ENCODE measurements at regions not wholly inside any gene's neighbourhood (a gene's known extent, or its start where the extent isn't known, plus 50 kb on each side); places are given as distances from the start of the nearest gene placed in this dataset.

- intact Hi-C loops (cut with DNase I; ENCODE audit: low total_unique reads): no loop called here
- no peak overlapping the region for H3K27ac ChIP-seq
- no peak overlapping the region for H3K4me3 ChIP-seq
- no peak for DNase-seq
- no peaks in the 10 kb centered on the region for H3K36me3 ChIP-seq
- H3K27me3 ChIP-seq: no peaks in the 10 kb centered on the region
- H3K4me1 ChIP-seq: no peaks in the 10 kb centered on the region
- TF ChIP-seq POLR2A (IDR thresholded peaks at IDR 0.05): no peak
- TF ChIP-seq, protein P1, sequence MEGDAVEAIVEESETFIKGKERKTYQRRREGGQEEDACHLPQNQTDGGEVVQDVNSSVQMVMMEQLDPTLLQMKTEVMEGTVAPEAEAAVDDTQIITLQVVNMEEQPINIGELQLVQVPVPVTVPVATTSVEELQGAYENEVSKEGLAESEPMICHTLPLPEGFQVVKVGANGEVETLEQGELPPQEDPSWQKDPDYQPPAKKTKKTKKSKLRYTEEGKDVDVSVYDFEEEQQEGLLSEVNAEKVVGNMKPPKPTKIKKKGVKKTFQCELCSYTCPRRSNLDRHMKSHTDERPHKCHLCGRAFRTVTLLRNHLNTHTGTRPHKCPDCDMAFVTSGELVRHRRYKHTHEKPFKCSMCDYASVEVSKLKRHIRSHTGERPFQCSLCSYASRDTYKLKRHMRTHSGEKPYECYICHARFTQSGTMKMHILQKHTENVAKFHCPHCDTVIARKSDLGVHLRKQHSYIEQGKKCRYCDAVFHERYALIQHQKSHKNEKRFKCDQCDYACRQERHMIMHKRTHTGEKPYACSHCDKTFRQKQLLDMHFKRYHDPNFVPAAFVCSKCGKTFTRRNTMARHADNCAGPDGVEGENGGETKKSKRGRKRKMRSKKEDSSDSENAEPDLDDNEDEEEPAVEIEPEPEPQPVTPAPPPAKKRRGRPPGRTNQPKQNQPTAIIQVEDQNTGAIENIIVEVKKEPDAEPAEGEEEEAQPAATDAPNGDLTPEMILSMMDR (IDR thresholded peaks at IDR 0.05): no peak
- H3K9me3 ChIP-seq: no peaks in the 10 kb centered on the region
Observed at GRCh38 chr18:71134122-71134521, 845.3 kb downstream of the SOCS6 start.

- H3K4me1 ChIP-seq: no peaks in the 10 kb centered on the region
- TF ChIP-seq, protein P1 (IDR thresholded peaks at IDR 0.05): no peak
- no peak for TF ChIP-seq POLR2A (IDR thresholded peaks at IDR 0.05)
- intact Hi-C loops (cut with DNase I; ENCODE audit: low total_unique reads): no loop called here
- no peak overlapping the region for H3K4me3 ChIP-seq
- no peak for DNase-seq
- no peaks in the 10 kb centered on the region for H3K36me3 ChIP-seq
- no peak overlapping the region for H3K27ac ChIP-seq
- no peaks in the 10 kb centered on the region for H3K9me3 ChIP-seq
- no peaks in the 10 kb centered on the region for H3K27me3 ChIP-seq
Observed at GRCh38 chr18:71131918-71132317, 843.1 kb downstream of the SOCS6 start.

GRCh38 chr18:71130351-71130750 lies 841.5 kb downstream of the SOCS6 start:
- H3K4me1 ChIP-seq: no peaks in the 10 kb centered on the region
- no peaks in the 10 kb centered on the region for H3K9me3 ChIP-seq
- intact Hi-C loops (cut with DNase I; ENCODE audit: low total_unique reads): no loop called here
- H3K27me3 ChIP-seq: no peaks in the 10 kb centered on the region
- H3K27ac ChIP-seq: no peak overlapping the region
- DNase-seq: no peak
- H3K36me3 ChIP-seq: no peaks in the 10 kb centered on the region
- no peak overlapping the region for H3K4me3 ChIP-seq
- no peak for TF ChIP-seq POLR2A (IDR thresholded peaks at IDR 0.05)
- TF ChIP-seq, protein P1 (IDR thresholded peaks at IDR 0.05): no peak

DNA sequence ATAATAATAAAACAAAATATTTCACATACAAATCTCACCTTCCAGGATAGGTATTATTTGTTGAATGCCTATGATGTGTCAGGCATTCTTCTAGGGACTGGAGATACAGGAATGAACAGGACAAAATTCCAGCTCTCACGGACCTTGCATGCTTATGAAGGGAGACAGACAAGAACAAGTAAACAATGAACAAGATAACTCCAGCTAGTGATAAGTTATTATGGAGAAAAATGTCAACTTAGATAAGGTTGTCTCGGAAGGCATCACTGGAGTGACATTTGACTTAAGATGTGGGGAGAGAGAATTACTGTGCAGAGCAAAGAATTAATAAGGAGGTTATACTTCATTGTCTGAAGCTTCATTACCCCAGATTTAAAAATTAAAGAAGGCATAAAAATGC lies 836.7 kb downstream of the SOCS6 start:
- Histone ChIP-seq H3K27me3 (no peaks in the 10 kb centered on the region), H3K4me3 (no peak overlapping the region), H3K27ac (no peak overlapping the region), H3K9me3 (no peaks in the 10 kb centered on the region), H3K4me1 (no peaks in the 10 kb centered on the region), H3K36me3 (no peaks in the 10 kb centered on the region)
- intact Hi-C loops (cut with DNase I; ENCODE audit: low total_unique reads): no loop called here
- DNase-seq: no peak
- TF ChIP-seq, protein P1 (IDR thresholded peaks at IDR 0.05): no peak
- TF ChIP-seq POLR2A (IDR thresholded peaks at IDR 0.05): no peak

DNA sequence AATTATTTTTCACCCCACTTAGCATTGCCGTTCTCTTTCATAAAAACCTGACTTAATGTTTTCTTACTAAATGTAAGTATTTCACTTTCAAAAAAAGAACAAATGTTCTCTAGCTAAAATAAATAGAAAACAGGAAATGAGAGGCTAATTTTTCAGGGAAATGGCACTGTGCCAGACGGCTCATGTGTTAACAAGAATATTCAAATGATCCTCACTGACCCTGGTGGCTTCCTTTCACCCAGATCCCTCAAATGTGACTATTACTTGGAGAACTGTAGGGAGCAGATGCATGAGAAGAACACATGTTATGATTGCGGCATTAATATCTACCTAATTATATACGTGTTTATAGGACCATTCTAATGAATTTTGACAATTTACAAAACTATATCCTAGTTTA lies 827.7 kb downstream of the SOCS6 start:
- no peak for TF ChIP-seq POLR2A (IDR thresholded peaks at IDR 0.05)
- TF ChIP-seq, protein P1 (IDR thresholded peaks at IDR 0.05): no peak
- Histone ChIP-seq H3K4me3 (no peak overlapping the region), H3K36me3 (no peaks in the 10 kb centered on the region), H3K27me3 (no peaks in the 10 kb centered on the region), H3K9me3 (no peaks in the 10 kb centered on the region), H3K27ac (no peak overlapping the region), H3K4me1 (no peaks in the 10 kb centered on the region)
- intact Hi-C loops (cut with DNase I; ENCODE audit: low total_unique reads): no loop called here
- no peak for DNase-seq

All from uterus (tissue), 3 donors.